ENCODE measurements at regions not wholly inside any gene's neighbourhood (a gene's known extent, or its start where the extent isn't known, plus 50 kb on each side); places are given as distances from the start of the nearest gene placed in this dataset.

- TF ChIP-seq, protein P1, sequence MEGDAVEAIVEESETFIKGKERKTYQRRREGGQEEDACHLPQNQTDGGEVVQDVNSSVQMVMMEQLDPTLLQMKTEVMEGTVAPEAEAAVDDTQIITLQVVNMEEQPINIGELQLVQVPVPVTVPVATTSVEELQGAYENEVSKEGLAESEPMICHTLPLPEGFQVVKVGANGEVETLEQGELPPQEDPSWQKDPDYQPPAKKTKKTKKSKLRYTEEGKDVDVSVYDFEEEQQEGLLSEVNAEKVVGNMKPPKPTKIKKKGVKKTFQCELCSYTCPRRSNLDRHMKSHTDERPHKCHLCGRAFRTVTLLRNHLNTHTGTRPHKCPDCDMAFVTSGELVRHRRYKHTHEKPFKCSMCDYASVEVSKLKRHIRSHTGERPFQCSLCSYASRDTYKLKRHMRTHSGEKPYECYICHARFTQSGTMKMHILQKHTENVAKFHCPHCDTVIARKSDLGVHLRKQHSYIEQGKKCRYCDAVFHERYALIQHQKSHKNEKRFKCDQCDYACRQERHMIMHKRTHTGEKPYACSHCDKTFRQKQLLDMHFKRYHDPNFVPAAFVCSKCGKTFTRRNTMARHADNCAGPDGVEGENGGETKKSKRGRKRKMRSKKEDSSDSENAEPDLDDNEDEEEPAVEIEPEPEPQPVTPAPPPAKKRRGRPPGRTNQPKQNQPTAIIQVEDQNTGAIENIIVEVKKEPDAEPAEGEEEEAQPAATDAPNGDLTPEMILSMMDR (IDR thresholded peaks at IDR 0.05): no peak
- TF ChIP-seq POLR2A (IDR thresholded peaks at IDR 0.05): no peak
Observed at GRCh38 chr17:72343911-72344310, 223.1 kb downstream of the SOX9 start.

Measured in heart left ventricle (tissue), 13 donors.